ENCODE measurements at regions not wholly inside any gene's neighbourhood (a gene's known extent, or its start where the extent isn't known, plus 50 kb on each side); places are given as distances from the start of the nearest gene placed in this dataset.
"Not testable (repeated sequence)": the region's sequence is repeated elsewhere in the genome, so short reads cannot be mapped to it uniquely, and the experiment has no call there.

DNA sequence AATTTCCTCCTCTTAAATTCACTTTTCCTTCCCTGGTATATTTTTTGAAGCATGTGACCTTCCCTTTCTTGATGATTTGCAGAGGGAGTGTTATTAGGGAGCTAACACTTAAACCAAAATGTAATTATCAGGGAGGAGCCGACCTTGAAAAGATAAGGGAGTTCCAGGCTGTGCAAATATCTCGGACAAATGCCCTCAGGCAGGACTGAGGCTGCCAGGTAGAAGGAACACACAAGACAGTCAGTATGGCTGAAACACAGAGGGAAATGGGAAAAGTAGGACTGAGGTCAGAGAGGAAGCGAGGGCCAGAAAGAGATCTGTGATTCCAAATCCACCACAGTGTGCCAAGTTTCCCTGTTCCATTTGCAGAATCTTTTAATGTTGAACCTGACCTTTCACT lies 221.0 kb downstream of the CNTN3 start:
- H3K4me3 ChIP-seq (ENCODE audit: control insufficient read depth, low read depth, low read length): no peak overlapping the region
- TF ChIP-seq, protein P1, sequence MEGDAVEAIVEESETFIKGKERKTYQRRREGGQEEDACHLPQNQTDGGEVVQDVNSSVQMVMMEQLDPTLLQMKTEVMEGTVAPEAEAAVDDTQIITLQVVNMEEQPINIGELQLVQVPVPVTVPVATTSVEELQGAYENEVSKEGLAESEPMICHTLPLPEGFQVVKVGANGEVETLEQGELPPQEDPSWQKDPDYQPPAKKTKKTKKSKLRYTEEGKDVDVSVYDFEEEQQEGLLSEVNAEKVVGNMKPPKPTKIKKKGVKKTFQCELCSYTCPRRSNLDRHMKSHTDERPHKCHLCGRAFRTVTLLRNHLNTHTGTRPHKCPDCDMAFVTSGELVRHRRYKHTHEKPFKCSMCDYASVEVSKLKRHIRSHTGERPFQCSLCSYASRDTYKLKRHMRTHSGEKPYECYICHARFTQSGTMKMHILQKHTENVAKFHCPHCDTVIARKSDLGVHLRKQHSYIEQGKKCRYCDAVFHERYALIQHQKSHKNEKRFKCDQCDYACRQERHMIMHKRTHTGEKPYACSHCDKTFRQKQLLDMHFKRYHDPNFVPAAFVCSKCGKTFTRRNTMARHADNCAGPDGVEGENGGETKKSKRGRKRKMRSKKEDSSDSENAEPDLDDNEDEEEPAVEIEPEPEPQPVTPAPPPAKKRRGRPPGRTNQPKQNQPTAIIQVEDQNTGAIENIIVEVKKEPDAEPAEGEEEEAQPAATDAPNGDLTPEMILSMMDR (conservative IDR thresholded peaks at IDR 0.05; ENCODE audit: control insufficient read depth, insufficient read depth, low read depth, low read length): no peak
- no peak for DNase-seq (ENCODE audit: low read depth)

DNA sequence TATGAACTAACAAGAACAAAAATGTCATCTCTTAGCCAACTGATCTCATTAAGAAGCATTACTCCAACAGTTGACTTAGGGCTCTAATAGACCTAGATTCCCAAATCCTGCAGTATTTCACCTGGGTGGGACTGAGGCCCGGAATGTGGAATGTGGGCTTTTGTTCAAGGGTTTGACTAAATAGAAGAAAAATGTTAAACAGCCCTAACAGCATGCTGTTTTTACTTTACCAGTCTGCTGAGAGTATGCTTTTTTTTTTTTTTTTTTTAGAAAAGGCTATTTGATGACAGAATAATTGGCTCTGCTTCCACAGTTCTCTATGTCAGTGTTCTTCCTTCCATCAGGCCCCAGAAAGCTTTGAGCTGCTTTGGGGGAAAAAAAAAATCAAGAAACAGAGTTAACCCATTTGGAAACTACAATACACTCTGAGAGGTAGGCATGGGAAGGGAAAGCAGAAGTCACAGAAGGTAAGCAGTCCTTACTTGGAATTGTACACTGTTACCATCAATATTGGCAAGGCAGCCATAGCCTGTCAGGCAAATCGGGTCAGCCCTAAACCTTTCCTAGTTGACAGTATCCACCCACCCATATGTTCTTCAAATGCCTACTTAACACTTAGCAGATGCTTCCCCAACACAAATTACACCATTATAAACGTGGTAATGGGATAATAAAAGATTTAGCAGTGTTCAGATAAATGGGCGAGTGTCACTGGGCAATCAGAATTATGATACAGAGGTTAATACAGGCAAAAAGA lies 224.2 kb downstream of the CNTN3 start:
- TF ChIP-seq, protein P1 (conservative IDR thresholded peaks at IDR 0.05; ENCODE audit: control insufficient read depth, insufficient read depth, low read depth, low read length): no peak
- no peak for DNase-seq (ENCODE audit: low read depth)
- no peak overlapping the region for H3K4me3 ChIP-seq (ENCODE audit: control insufficient read depth, low read depth, low read length)

DNA sequence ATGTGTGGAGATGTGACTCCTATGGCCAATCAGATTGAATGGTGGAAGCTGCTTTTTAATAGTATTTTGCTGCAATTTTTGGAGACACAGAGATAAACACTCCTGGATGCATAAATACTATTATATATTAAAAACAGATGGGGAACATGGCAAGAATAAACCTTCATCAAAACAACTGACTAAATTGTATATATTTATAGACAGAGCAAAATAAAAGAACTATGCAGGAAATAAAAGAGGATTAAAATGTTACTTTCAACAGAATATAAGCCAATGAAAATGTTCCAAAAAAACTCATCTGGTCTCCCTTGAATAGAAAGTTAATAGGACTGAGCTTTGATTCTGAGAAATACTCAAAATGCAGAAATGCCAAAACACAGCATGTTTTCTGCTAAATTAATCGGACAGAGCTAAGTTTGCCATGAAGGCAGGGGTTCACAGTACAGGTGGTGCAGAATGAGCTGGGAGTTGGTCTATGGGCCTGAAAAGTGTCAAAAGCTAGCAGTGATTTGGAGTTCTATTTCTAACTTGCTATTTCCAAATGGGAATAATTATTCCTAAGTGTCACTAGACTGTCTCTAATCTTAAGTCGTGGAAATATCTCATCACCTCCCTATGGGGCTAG lies 227.2 kb downstream of the CNTN3 start:
- TF ChIP-seq, protein P1 (conservative IDR thresholded peaks at IDR 0.05; ENCODE audit: control insufficient read depth, insufficient read depth, low read depth, low read length): no peak
- no peak overlapping the region for H3K4me3 ChIP-seq (ENCODE audit: control insufficient read depth, low read depth, low read length)
- DNase-seq (ENCODE audit: low read depth): no peak

DNA sequence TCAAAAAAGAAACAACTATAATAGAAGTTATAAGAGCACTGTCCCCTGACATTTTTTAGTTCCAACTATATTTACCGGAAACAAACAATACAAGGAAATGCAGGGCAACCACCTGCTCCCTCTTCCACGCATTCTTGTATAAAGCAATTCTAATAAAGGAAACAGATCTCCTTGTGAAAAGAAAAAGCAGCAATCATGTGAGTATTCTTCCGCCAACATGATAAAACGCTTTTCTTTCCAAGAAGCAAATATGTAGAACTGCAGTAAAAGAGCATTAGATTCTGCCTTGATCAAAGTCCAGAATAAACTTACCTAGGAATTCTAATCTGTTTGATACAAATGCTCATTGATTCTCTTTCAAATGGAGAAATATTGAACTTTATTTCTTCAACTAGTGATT lies 230.3 kb downstream of the CNTN3 start:
- DNase-seq (ENCODE audit: low read depth): no peak
- H3K4me3 ChIP-seq (ENCODE audit: control insufficient read depth, low read depth, low read length): no peak overlapping the region
- TF ChIP-seq, protein P1 (conservative IDR thresholded peaks at IDR 0.05; ENCODE audit: control insufficient read depth, insufficient read depth, low read depth, low read length): no peak

DNA sequence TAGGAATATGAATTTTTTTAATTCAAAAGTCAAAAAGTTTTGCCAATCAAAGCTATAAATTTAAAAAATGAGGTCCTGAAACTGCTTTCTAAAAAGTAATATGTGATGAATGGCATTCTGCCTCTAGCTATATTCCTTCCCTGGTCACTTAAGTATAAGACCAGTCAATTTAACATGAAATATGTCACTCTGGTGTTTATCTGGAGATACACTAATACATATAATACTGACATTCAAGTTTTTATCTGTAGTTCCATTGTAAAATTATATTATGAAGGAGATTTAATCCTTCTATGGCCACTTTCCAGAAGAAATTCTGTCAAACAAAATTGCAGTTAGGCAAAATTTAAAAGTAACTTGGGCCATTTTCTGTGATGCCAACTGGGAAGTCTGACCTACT lies 236.8 kb downstream of the CNTN3 start:
- TF ChIP-seq, protein P1 (conservative IDR thresholded peaks at IDR 0.05; ENCODE audit: control insufficient read depth, insufficient read depth, low read depth, low read length): no peak
- no peak for DNase-seq (ENCODE audit: low read depth)
- H3K4me3 ChIP-seq (ENCODE audit: control insufficient read depth, low read depth, low read length): no peak overlapping the region

DNA sequence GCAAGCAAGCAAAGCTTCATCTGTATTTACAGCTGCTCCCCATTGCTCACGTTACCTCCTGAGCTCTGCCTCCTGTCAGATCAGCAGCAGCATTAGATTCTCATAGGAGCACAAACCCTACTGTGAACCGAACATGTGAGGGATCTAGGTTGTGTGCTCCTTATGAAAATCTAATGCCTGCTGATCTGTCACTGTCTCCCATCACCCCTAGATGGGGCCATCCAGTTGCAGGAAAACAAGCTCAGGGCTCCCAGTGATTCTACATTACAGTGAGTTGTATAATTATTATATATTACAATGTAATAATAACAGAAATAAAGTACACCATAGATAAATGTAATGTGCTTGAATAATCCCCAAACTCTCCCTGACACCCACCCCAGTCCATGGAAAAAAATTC lies 238.1 kb downstream of the CNTN3 start:
- peak; percentile 36 for DNase-seq (ENCODE audit: low read depth)
- TF ChIP-seq, protein P1 (conservative IDR thresholded peaks at IDR 0.05; ENCODE audit: control insufficient read depth, insufficient read depth, low read depth, low read length): peak; percentile 43
- not testable (repeated sequence) for H3K4me3 ChIP-seq (ENCODE audit: control insufficient read depth, low read depth, low read length)
